Astrocyte of the cerebellum (primary cell): ENCODE measurements at regions not wholly inside any gene's neighbourhood (a gene's known extent, or its start where the extent isn't known, plus 50 kb on each side); places are given as distances from the start of the nearest gene placed in this dataset.

Source experiments
- DNase-seq: peaks from one replicate; pipeline ENCODE4 v3.0.0-alpha.2; 2011; ENCODE audit warnings: low read depth
- H3K4me3 ChIP-seq: 2 replicates; pipeline ENCODE4 v1.5.1; 2011; ENCODE audit warnings: mild to moderate bottlenecking, low read depth, low read length, moderate library complexity
- in situ Hi-C: cut with HindIII; loops from 2 replicates; pipeline ENCODE4 v1.10.0; 2017; ENCODE audit warnings: low sequenced_read_pairs
- TF ChIP-seq, protein P1 (sequence below): IDR thresholded peaks from 2 replicates; pipeline ENCODE4 v1.5.1; 2012; ENCODE audit warnings: low read length, low read depth, moderate library complexity, mild to moderate bottlenecking; ENCODE audit errors: missing control alignments

- TF ChIP-seq, protein P1, sequence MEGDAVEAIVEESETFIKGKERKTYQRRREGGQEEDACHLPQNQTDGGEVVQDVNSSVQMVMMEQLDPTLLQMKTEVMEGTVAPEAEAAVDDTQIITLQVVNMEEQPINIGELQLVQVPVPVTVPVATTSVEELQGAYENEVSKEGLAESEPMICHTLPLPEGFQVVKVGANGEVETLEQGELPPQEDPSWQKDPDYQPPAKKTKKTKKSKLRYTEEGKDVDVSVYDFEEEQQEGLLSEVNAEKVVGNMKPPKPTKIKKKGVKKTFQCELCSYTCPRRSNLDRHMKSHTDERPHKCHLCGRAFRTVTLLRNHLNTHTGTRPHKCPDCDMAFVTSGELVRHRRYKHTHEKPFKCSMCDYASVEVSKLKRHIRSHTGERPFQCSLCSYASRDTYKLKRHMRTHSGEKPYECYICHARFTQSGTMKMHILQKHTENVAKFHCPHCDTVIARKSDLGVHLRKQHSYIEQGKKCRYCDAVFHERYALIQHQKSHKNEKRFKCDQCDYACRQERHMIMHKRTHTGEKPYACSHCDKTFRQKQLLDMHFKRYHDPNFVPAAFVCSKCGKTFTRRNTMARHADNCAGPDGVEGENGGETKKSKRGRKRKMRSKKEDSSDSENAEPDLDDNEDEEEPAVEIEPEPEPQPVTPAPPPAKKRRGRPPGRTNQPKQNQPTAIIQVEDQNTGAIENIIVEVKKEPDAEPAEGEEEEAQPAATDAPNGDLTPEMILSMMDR, result no peak
- no peak overlapping the region for H3K4me3 ChIP-seq
- in situ Hi-C loops, result no loop called here
- no peak for DNase-seq
These were observed 900.8 kb downstream of the XPNPEP1 start for GRCh38 chr10:109022417-109023049.

DNA sequence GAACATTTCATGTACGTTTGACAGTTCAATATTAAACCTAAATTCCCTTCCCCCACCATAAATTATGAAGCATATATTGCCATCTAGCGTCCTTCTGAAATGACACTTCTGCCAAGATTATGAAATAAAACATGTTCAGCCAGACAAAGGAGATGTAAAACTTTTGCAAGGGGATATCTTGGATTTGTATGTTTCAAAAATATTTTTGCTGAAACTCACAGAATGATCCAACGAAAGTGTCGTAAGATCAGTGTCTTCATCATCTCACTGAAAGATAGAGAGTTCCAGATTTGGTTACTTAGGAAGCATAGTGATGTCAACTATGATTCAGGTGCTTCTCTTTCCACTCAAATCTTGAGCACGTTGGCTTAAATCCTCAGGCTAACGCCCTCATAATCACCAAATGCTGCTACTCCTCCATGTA lies 904.3 kb downstream of the XPNPEP1 start:
- TF ChIP-seq, protein P1, result no peak
- no peak overlapping the region for H3K4me3 ChIP-seq
- in situ Hi-C loops, result no loop called here
- DNase-seq, result no peak

DNA sequence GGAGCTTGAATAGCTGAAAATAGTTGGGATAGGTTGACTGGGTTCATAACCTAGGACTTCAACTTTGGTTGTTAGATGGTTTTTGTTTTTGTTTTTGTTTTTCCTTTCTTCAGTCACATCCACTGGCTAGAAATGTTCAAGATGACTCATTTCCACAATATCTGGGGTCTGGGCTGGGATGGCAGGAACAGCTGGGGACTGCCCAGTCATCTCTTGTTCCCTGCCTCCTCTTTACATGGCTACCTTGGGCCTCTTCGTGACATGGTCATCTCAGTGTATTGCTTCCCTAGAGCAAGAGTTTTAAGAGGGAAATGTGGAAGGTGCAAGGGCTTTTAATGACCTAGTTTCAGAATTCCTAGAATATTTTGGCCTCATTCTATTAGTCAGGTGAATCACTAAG lies 915.8 kb downstream of the XPNPEP1 start:
- TF ChIP-seq, protein P1, result no peak
- no peak overlapping the region for H3K4me3 ChIP-seq
- DNase-seq, result no peak
- in situ Hi-C loops, result no loop called here

- TF ChIP-seq, protein P1, result no peak
- in situ Hi-C loops, result no loop called here
- DNase-seq, result no peak
- no peak overlapping the region for H3K4me3 ChIP-seq
These were observed 932.9 kb downstream of the XPNPEP1 start for GRCh38 chr10:108990441-108990840.

DNA sequence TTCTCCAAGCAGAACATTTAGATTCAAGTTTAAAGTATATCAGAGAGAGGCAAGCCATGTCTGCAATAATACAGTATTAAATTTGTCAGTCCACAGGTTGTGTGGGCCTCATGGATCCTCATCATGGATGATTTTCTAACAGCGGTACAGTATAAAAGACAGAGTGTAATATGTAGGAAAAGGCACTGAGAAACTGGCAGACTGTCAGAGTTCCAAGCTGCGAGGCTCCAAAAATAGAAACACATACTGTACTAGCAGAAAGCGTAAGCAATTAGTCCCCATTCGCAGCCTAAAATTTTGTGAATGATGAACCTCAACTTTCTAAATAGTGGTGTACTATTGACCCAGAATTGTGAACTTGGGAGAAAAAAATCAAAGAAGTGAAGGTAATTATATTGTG lies 933.3 kb downstream of the XPNPEP1 start:
- H3K4me3 ChIP-seq, result no peak overlapping the region
- TF ChIP-seq, protein P1, result no peak
- no peak for DNase-seq
- in situ Hi-C loops, result no loop called here

DNA sequence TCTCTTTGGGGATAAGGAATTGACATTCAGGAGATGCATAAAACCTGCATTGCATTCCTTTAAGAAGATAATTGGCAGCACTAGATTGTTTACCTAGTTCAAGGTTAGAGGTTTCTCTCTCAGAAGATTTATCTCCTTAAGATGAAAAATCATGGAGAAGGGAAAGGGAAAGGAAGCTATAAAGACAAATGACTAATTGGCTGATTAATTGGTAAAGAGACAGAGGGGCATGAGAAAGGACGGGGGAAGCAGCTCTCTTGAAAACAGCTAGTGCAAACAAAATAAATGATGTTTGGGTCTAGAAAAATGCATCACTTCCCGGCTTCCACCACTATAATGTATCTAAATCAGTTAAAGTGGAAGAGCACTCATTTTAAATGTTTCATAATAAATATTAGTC lies 941.2 kb downstream of the XPNPEP1 start:
- H3K4me3 ChIP-seq, result no peak overlapping the region
- in situ Hi-C loops, result no loop called here
- DNase-seq, result no peak
- TF ChIP-seq, protein P1, result no peak

DNA sequence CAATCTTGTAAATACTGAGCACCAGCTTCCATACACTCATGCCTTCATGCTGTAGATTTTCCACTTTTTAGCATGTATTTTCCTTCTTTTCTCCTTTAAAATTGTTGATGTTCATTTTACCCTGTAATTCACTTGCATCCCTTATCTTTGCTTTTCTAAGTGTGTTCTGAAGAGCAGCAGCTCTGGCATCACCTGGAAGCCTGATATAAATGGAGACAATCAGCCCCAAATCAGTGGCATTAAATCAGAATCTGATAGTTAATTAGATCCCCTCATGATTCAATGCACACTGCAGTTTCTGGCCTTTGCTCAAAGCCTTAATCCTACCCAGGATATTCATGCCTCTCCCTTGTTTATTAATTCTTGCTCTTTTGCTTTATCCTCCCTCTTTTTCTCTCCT lies 942.4 kb downstream of the XPNPEP1 start:
- no peak for DNase-seq
- TF ChIP-seq, protein P1, result no peak
- H3K4me3 ChIP-seq, result no peak overlapping the region
- in situ Hi-C loops, result no loop called here
